ENCODE measurements at regions not wholly inside any gene's neighbourhood (a gene's known extent, or its start where the extent isn't known, plus 50 kb on each side); places are given as distances from the start of the nearest gene placed in this dataset.

GRCh38 chr4:83785891-83786290, 250.0 kb downstream of the GPAT3 start:
- intact Hi-C loops (cut with DNase I): no loop called here
- WGBS, 2 donors: 84 to 85% methylated on average over 1 of the region's 1 CpG
- Histone ChIP-seq H3K27me3 (no peaks in the 10 kb centered on the region), H3K27ac (no peak overlapping the region), H3K9me3 (no peaks in the 10 kb centered on the region), H3K36me3 (no peaks in the 10 kb centered on the region), H3K4me3 (no peak overlapping the region), H3K4me1 (no peaks in the 10 kb centered on the region)
- DNase-seq: no peak
- no peak for TF ChIP-seq POLR2A (IDR thresholded peaks at IDR 0.05)
- TF ChIP-seq POLR2AphosphoS5 (IDR thresholded peaks at IDR 0.05): no peak
- TF ChIP-seq CTCF (IDR thresholded peaks at IDR 0.05): no peak

GRCh38 chr4:83783215-83783614, 247.3 kb downstream of the GPAT3 start:
- WGBS, 2 donors: 81 to 83% methylated on average over 1 of the region's 1 CpG
- H3K27me3 ChIP-seq: peaks cover 0 to 2% (median 0%) of the 10 kb centered on the region in 3 donors
- TF ChIP-seq EP300 (IDR thresholded peaks at IDR 0.05): no peak
- no peak for TF ChIP-seq CTCF (IDR thresholded peaks at IDR 0.05)
- no peak for TF ChIP-seq POLR2AphosphoS5 (IDR thresholded peaks at IDR 0.05)
- no peak for TF ChIP-seq POLR2A (IDR thresholded peaks at IDR 0.05)
- no peak overlapping the region for H3K27ac ChIP-seq
- no peaks in the 10 kb centered on the region for H3K4me1 ChIP-seq
- intact Hi-C loops (cut with DNase I): no loop called here
- DNase-seq: no peak
- H3K9me3 ChIP-seq: no peaks in the 10 kb centered on the region
- H3K4me3 ChIP-seq: no peak overlapping the region
- no peaks in the 10 kb centered on the region for H3K36me3 ChIP-seq

GRCh38 chr4:83782591-83782990, 246.7 kb downstream of the GPAT3 start:
- 47 to 76% methylated on average over 6 of the region's 6 CpGs for WGBS, 2 donors
- intact Hi-C loops (cut with DNase I): no loop called here
- no peak for TF ChIP-seq POLR2AphosphoS5 (IDR thresholded peaks at IDR 0.05)
- no peak for TF ChIP-seq POLR2A (IDR thresholded peaks at IDR 0.05)
- no peak for TF ChIP-seq CTCF (IDR thresholded peaks at IDR 0.05)
- TF ChIP-seq EP300 (IDR thresholded peaks at IDR 0.05): no peak
- no peaks in the 10 kb centered on the region for H3K36me3 ChIP-seq
- no peak overlapping the region for H3K27ac ChIP-seq
- peaks cover 0 to 2% (median 0%) of the 10 kb centered on the region in 3 donors for H3K27me3 ChIP-seq
- no peak overlapping the region for H3K4me3 ChIP-seq
- no peaks in the 10 kb centered on the region for H3K4me1 ChIP-seq
- DNase-seq: no peak
- H3K9me3 ChIP-seq: no peaks in the 10 kb centered on the region

- no peak for DNase-seq
- Histone ChIP-seq H3K27ac (no peak overlapping the region), H3K27me3 (peaks cover 0 to 2% (median 0%) of the 10 kb centered on the region in 3 donors), H3K9me3 (no peaks in the 10 kb centered on the region), H3K4me1 (no peaks in the 10 kb centered on the region), H3K4me3 (no peak overlapping the region), H3K36me3 (no peaks in the 10 kb centered on the region)
- TF ChIP-seq EP300 (IDR thresholded peaks at IDR 0.05) (no peak), POLR2AphosphoS5 (IDR thresholded peaks at IDR 0.05) (no peak), CTCF (IDR thresholded peaks at IDR 0.05) (no peak), POLR2A (IDR thresholded peaks at IDR 0.05) (no peak)
- WGBS, 2 donors: 90 to 92% methylated on average over 1 of the region's 1 CpG
- intact Hi-C loops (cut with DNase I): no loop called here
These were observed 245.5 kb downstream of the GPAT3 start for GRCh38 chr4:83781434-83781833.

GRCh38 chr4:83780053-83780733, 244.3 kb downstream of the GPAT3 start:
- Histone ChIP-seq H3K4me1 (no peaks in the 10 kb centered on the region), H3K27ac (no peak overlapping the region), H3K36me3 (no peaks in the 10 kb centered on the region), H3K9me3 (no peaks in the 10 kb centered on the region), H3K27me3 (peaks cover 0 to 2% (median 0%) of the 10 kb centered on the region in 3 donors), H3K4me3 (no peak overlapping the region)
- no peak for DNase-seq
- 74 to 84% methylated on average over 4 of the region's 4 CpGs for WGBS, 2 donors
- TF ChIP-seq POLR2AphosphoS5 (IDR thresholded peaks at IDR 0.05): no peak
- no peak for TF ChIP-seq CTCF (IDR thresholded peaks at IDR 0.05)
- no peak for TF ChIP-seq EP300 (IDR thresholded peaks at IDR 0.05)
- no peak for TF ChIP-seq POLR2A (IDR thresholded peaks at IDR 0.05)
- intact Hi-C loops (cut with DNase I): no loop called here
